Hepatic stellate cell (primary cell): ENCODE measurements at regions not wholly inside any gene's neighbourhood (a gene's known extent, or its start where the extent isn't known, plus 50 kb on each side); places are given as distances from the start of the nearest gene placed in this dataset.

Experiments
- DNase-seq: peaks from one replicate; pipeline ENCODE4 v3.0.0; 2011; ENCODE audit warnings: low spot score

DNA sequence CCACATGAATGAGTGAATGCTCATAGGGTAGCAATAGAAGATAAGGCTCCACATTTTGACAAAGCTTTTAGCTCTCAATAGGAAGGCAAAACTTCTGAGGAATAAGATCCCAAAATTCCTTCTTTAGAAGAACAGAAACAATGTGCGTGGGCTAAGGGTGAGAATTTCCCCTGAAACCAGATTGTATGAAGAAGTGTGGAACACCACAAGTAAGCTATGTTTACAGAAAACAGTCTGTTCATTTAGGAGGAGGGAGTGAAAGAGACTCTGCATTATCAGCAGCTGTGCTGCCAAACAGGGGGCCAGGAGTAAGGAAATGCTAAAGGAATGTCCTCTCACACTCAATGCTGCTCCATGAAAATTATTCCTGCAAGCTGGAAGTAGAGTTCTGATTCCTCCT lies 851.6 kb downstream of the CENPC start:
- no peak for DNase-seq

GRCh38 chr4:66691101-66691500 lies 854.2 kb downstream of the CENPC start:
- no peak for DNase-seq

- DNase-seq: no peak
Observed at GRCh38 chr4:66688674-66689073, 856.6 kb downstream of the CENPC start.

GRCh38 chr4:66687459-66687858 lies 857.8 kb downstream of the CENPC start:
- DNase-seq: no peak

DNA sequence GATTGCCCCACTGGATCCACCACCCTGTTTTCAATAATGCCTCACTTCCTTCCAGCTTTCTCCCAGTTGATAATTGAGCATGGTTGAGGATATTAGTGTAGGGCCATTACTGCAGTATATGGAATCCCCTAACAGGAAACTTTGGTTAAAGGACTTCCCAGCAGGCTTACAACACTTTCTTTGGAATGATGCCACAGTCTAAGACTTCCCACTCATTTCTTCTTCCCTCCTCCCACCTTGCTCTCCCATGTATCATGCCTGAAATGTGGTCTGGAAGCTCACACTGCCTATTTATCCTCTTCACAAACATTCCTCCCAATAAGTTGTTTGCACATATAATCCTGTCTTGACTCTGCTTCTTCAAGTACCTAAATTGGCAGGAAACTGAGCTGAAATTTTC lies 863.3 kb downstream of the CENPC start:
- no peak for DNase-seq

DNA sequence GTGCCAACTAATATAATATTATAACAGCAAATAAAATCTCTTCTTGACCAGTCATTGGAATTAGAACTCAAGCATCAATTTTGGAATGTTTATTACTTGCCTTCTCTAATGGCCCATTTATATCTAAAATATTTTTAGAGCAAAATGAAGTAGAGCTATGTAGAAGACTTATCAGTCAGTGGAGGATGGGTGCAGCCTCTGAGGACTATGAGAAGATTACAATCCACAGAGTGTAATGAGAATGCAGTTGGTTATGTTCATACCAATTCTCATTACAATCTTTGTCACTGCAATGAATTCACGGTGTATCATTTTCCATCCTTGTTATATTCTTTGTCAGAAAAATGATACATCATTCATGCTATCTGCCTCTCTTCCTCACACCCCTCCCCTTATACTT lies 878.1 kb downstream of the CENPC start:
- no peak for DNase-seq

DNA sequence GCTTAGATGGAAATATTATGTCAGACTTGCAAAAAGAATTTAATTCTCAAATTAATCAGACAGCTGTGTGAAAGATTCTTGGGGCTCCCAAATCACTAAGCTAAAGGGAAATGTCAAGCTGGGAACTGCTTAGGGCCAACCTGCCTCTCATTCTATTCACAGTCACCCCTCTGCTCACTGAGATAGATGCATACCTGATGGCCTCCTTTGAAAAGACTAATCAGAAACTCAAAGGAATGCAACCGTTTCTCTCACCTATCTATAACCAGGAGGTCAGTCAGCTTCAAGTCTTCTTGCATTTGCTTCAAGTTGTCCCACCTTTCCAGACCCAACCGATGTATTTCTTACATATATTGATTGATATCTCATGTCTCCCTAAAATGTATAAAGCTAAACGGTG lies 882.7 kb downstream of the CENPC start:
- no peak for DNase-seq

GRCh38 chr4:66658809-66659208 lies 886.5 kb downstream of the CENPC start:
- no peak for DNase-seq

DNA sequence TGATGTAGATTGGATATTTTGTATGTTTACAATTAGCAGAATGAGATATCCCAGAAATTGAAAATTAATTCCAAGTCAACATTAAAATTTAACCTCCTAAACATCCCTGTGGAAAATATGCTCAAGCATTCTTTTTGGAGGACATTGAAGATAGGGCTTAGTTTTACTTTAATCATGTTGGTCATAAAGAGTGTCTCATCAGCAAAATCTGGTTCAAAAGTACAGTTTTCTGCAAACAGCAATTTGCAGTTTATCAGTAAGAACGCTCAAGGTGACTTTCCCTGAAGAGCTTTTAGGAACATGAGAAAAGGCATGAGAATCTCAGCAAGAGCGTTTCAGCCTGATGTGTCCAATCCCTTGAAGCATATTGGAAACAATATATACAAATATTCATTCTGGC lies 889.8 kb downstream of the CENPC start:
- no peak for DNase-seq

DNA sequence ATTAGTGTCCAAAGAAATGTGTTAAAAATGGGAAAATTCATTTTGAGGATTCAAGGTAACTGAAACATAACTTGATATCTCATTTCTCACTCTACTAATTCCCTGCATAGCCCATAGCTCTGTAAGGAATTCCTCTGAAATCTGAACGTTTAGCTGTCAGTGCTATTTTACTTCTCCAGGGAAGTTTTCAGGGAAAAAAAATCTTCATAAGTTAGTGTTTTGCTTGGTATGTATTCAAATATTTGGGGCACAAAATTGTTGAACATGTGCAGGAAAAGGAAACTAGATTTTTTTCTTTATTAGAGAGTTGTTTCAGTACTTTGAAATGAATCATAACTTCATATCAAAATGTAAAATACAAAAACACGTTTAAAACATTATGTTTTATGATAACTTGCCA lies 891.4 kb downstream of the CENPC start:
- DNase-seq: no peak

GRCh38 chr4:66649236-66649635 lies 896.1 kb downstream of the CENPC start:
- DNase-seq: no peak

GRCh38 chr4:66647926-66648325 lies 897.4 kb downstream of the CENPC start:
- DNase-seq: no peak

DNA sequence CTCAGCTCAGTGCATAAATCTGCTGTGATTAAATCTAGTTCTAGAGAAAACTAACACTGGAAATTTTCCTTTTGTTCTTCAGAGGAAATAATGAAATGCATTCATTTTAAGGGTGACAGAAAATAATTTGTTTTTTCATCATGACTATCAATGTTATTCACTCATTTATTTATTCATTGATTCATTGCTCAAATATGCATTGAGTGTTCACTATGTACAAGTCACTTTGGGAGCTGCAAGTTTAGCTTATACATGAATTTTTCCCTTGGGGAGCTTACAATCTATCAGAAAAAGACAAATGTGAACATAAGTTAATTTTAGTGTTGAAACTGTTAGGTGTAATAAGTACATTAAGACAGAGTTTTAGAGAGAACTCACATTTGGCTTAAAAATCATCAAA lies 897.8 kb downstream of the CENPC start:
- no peak for DNase-seq

DNA sequence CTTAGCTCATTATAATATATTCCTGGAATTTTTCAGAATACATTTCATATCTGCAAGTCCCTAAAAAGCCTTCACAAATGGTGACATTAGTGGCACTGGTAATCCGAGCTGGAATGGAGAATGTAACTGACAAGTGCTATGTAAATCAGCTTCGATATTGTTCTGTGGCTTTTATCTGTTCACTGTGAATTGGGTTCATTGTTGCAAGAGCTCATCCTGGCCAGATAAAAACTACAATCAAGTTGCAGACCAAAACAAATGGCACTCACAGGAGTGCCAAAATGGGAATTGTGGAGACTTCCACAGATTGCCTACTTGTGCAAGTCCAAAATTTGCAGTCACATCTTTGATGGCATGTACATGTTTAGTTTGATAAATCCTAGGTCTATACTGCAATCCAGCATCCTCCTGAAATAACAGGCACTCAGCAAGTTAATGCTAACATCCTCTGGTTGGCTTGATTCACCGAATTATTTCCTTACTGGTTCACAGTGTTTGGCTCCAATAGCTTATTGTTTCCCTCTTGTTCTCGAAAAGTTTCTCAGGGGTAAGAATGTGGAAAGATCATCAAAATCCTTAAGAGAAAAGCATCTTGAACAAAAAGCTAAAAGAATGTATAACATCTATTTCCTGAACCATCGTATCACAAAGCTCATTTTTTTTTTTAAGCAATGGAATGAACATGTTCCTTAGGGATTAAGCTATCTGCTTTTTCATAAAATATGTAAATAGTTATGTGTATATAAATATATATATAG lies 904.9 kb downstream of the CENPC start:
- DNase-seq: no peak

- no peak for DNase-seq
Observed at GRCh38 chr4:66639361-66639760, 905.9 kb downstream of the CENPC start.

DNA sequence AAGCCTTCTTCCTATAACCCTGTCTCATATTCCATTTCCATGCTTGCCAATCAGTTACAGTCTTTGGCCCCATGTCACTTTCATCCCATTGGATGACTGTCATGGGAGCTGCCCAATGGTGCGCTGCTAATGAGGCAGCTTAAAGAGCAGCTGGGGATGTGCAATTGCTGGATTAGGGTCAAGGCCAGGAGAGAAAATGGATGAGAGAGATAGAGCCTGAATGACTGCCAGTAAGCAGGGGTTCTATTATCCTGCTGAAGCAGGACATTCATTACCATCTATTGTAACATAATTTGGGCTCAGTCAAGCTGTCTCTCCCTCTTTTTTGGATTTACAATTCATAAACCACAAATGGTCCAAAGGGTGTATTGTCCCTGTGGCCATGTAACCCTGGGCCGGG lies 909.0 kb downstream of the CENPC start:
- no peak for DNase-seq

DNA sequence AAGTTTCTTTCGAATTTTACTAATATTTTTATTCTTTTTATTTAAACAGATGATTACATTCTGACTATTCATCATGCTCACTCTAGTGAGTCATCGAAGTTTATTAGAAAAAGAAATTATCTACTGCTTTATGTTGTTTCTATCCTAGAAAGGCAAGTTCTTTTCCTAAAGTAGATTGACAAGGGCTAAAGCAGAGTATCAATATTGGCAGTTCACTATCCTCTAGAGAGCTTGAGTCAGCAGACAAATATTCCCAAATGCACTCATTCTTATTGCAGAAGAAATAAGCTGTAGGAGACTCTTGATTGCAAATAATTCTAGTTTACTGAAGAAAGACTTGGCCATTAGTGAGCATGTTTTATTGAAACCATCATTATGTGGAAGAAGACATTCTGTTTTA lies 911.8 kb downstream of the CENPC start:
- no peak for DNase-seq

DNA sequence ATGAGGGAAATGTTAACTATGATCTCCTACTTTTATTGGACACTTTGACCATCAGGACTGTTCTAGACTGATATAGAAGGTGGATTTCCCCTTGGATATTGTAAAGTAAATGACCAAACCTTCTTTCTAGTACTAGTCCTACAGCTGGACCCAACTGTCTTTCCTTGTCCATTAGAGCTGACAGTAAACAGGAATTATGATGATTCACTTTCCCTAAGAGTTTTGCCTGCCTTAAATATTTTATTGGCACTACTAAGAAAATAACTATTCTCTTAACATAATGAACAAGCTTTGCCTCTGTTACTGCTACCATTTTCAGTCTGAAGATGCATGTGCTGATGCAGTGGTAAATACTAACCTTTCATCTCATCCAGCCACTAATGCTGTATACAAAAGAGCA lies 915.4 kb downstream of the CENPC start:
- no peak for DNase-seq

- DNase-seq: no peak
Observed at GRCh38 chr4:66628146-66628545, 917.2 kb downstream of the CENPC start.

- DNase-seq: no peak
Observed at GRCh38 chr4:66625480-66625879, 919.8 kb downstream of the CENPC start.

DNA sequence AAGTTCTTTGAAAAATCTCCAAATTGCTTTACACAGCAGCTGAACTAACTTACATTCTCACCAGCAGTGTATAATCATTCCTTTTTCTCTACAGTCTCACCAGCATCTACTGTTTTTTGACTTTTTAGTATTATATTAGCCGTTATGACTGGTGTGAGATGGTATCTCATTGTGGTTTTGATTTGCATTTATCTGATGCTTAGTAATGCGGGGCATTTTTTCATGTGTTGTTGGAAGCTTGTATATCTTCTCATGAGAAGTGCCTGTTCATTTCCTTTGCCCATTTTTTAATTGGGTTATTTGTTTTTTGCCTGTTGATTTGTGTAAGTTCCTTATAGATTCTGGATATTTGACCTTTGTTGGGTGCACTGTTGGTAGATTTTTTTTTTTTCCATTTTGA lies 931.7 kb downstream of the CENPC start:
- DNase-seq: no peak

GRCh38 chr4:66609014-66609413 lies 936.3 kb downstream of the CENPC start:
- DNase-seq: no peak

DNA sequence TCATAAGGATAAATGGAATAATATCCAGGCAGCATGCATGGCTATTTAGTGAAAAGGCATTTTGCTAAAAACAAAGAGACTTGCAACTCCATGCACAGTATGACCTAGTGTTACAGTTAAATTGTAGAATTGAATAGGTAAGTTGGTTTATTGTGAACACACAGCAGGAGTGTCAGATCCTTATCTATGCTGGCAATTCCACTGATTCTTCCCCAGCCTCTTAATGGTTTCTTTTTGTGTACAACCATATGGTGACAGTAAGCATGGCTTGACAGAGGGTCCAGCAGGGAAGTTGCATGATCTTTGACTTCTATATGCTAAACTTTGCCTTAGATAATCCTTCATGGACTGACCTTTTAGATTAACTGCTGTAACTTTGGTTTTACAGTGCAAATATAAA lies 936.6 kb upstream of the EPHA5 start:
- DNase-seq: no peak

- no peak for DNase-seq
Observed at GRCh38 chr4:66606215-66606614, 935.9 kb upstream of the EPHA5 start.

DNA sequence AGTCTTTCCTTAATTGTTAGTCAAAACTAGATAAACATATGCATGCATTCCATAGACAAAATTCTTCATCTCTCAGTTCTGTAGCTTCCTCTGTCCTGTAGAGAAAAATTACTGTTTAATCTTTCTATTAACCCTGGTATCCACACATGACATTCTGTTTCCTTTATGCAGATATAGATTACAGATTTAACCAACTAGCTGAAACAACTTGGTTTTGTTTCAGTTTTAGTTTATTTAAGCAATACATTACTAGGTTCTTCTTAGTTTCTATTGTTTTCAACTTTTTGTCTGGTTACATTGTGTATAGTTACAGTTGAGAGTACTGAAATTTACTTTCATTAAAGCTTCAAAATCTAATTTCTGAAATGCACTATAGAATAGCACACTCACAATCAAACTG lies 933.9 kb upstream of the EPHA5 start:
- DNase-seq: no peak
